ENCODE measurements at regions not wholly inside any gene's neighbourhood (a gene's known extent, or its start where the extent isn't known, plus 50 kb on each side); places are given as distances from the start of the nearest gene placed in this dataset.

- CTCF ChIA-PET = no interaction called here
- H3K9me3 Mint-ChIP-seq = no peaks in the 10 kb centered on the region
- POLR2A ChIA-PET = no interaction called here
- no peak overlapping the region for H3K4me3 Mint-ChIP-seq
- no peaks in the 10 kb centered on the region for H3K36me3 Mint-ChIP-seq (ENCODE audit: low read depth)
- H3K4me1 ChIP-seq (ENCODE audit: insufficient read depth, low read length) = no peaks in the 10 kb centered on the region
- no peaks in the 10 kb centered on the region for H3K4me1 Mint-ChIP-seq (ENCODE audit: low read depth)
- H3K27me3 ChIP-seq (ENCODE audit: control insufficient read depth in 1 of 2, insufficient read depth in 2 of 2, low read length in 2 of 2) = no peaks in the 10 kb centered on the region
- H3K27ac ChIP-seq (ENCODE audit: low read depth in 1 of 2, low read length in 2 of 2) = no peak overlapping the region
- no peaks in the 10 kb centered on the region for H3K9me3 ChIP-seq (ENCODE audit: control insufficient read depth in 1 of 2, insufficient read depth in 1 of 2, low read length in 2 of 2)
- no peak for ATAC-seq (ENCODE audit: poor library complexity)
- intact Hi-C loops (cut with DNase I, micrococcal nuclease) = no loop called here
- H3K4me3 ChIP-seq (ENCODE audit: low read length) = no peak overlapping the region
- no peak for DNase-seq
- no peak for TF ChIP-seq CTCF (IDR thresholded peaks at IDR 0.05)
- no peaks in the 10 kb centered on the region for H3K36me3 ChIP-seq (ENCODE audit: insufficient read depth, low read length)
- H3K27ac Mint-ChIP-seq = no peak overlapping the region
- no peaks in the 10 kb centered on the region for H3K27me3 Mint-ChIP-seq
These were observed 176.1 kb upstream of the CEP162 start for GRCh38 chr6:84403545-84403944.

- H3K4me3 Mint-ChIP-seq = no peak overlapping the region
- no peaks in the 10 kb centered on the region for H3K9me3 Mint-ChIP-seq
- no peaks in the 10 kb centered on the region for H3K9me3 ChIP-seq (ENCODE audit: control insufficient read depth in 1 of 2, insufficient read depth in 1 of 2, low read length in 2 of 2)
- no peak overlapping the region for H3K4me3 ChIP-seq (ENCODE audit: low read length)
- no peak for TF ChIP-seq CTCF (IDR thresholded peaks at IDR 0.05)
- H3K27ac ChIP-seq (ENCODE audit: low read depth in 1 of 2, low read length in 2 of 2) = no peak overlapping the region
- H3K27ac Mint-ChIP-seq = no peak overlapping the region
- H3K4me1 Mint-ChIP-seq (ENCODE audit: low read depth) = no peaks in the 10 kb centered on the region
- no peak for DNase-seq
- H3K36me3 ChIP-seq (ENCODE audit: insufficient read depth, low read length) = no peaks in the 10 kb centered on the region
- intact Hi-C loops (cut with DNase I, micrococcal nuclease) = no loop called here
- H3K36me3 Mint-ChIP-seq (ENCODE audit: low read depth) = no peaks in the 10 kb centered on the region
- H3K4me1 ChIP-seq (ENCODE audit: insufficient read depth, low read length) = no peaks in the 10 kb centered on the region
- ChIA-PET POLR2A (no interaction called here), CTCF (no interaction called here)
- H3K27me3 ChIP-seq (ENCODE audit: control insufficient read depth in 1 of 2, insufficient read depth in 2 of 2, low read length in 2 of 2) = no peaks in the 10 kb centered on the region
- no peak for ATAC-seq (ENCODE audit: poor library complexity)
- H3K27me3 Mint-ChIP-seq = no peaks in the 10 kb centered on the region
These were observed 171.6 kb upstream of the CEP162 start for GRCh38 chr6:84399003-84399402.

GRCh38 chr6:84392261-84392660 lies 164.8 kb upstream of the CEP162 start:
- ATAC-seq (ENCODE audit: poor library complexity) (no peak), DNase-seq (no peak)
- Histone ChIP-seq H3K27ac (ENCODE audit: low read depth in 1 of 2, low read length in 2 of 2) (no peak overlapping the region), H3K4me1 (ENCODE audit: insufficient read depth, low read length) (no peaks in the 10 kb centered on the region), H3K4me3 (ENCODE audit: low read length) (no peak overlapping the region), H3K27me3 (ENCODE audit: control insufficient read depth in 1 of 2, insufficient read depth in 2 of 2, low read length in 2 of 2) (no peaks in the 10 kb centered on the region), H3K36me3 (ENCODE audit: insufficient read depth, low read length) (no peaks in the 10 kb centered on the region), H3K9me3 (ENCODE audit: control insufficient read depth in 1 of 2, insufficient read depth in 1 of 2, low read length in 2 of 2) (peaks cover 0 to 3% of the 10 kb centered on the region in 2 experiments)
- POLR2A ChIA-PET = no interaction called here
- Mint-ChIP-seq H3K27me3 (no peaks in the 10 kb centered on the region), H3K4me3 (no peak overlapping the region), H3K9me3 (peaks cover 2% of the 10 kb centered on the region), H3K4me1 (ENCODE audit: low read depth) (no peaks in the 10 kb centered on the region), H3K27ac (no peak overlapping the region), H3K36me3 (ENCODE audit: low read depth) (no peaks in the 10 kb centered on the region)
- TF ChIP-seq CTCF (IDR thresholded peaks at IDR 0.05) = no peak
- CTCF ChIA-PET = no interaction called here
- intact Hi-C loops (cut with DNase I, micrococcal nuclease) = no loop called here
